Myocyte (in vitro differentiated cells): ENCODE measurements at regions not wholly inside any gene's neighbourhood (a gene's known extent, or its start where the extent isn't known, plus 50 kb on each side); places are given as distances from the start of the nearest gene placed in this dataset.
A peak's percentile ranks its signal among the peaks of the same experiment; 100 is the strongest.

Experiments used
- DNase-seq: peaks from one replicate; pipeline ENCODE4 v3.0.0-alpha.2; 2012; ENCODE audit warnings: low read depth

GRCh38 chr10:123485341-123485960 lies 180.7 kb upstream of the GPR26 start:
- no peak for DNase-seq

- DNase-seq, result no peak
Measured at GRCh38 chr10:123488436-123488835, 177.7 kb upstream of the GPR26 start.

- no peak for DNase-seq
Measured at GRCh38 chr10:123491364-123491763, 174.8 kb upstream of the GPR26 start.

GRCh38 chr10:123492016-123492415 lies 174.1 kb upstream of the GPR26 start:
- DNase-seq, result no peak

GRCh38 chr10:123494301-123494808 lies 171.8 kb upstream of the GPR26 start:
- no peak for DNase-seq

GRCh38 chr10:123496375-123496774 lies 169.8 kb upstream of the GPR26 start:
- DNase-seq, result peak; percentile 21

GRCh38 chr10:123496996-123497660 lies 169.0 kb upstream of the GPR26 start:
- DNase-seq, result no peak

GRCh38 chr10:123500110-123500509 lies 166.0 kb upstream of the GPR26 start:
- DNase-seq, result no peak

GRCh38 chr10:123501148-123501547 lies 165.0 kb upstream of the GPR26 start:
- no peak for DNase-seq

- no peak for DNase-seq
Measured at GRCh38 chr10:123502983-123503382, 163.2 kb upstream of the GPR26 start.

GRCh38 chr10:123506455-123506854 lies 159.7 kb upstream of the GPR26 start:
- no peak for DNase-seq

- no peak for DNase-seq
Measured at GRCh38 chr10:123507298-123507697, 158.9 kb upstream of the GPR26 start.

- DNase-seq, result no peak
Measured at GRCh38 chr10:123509338-123509737, 156.8 kb upstream of the GPR26 start.

GRCh38 chr10:123512901-123513775 lies 153.0 kb upstream of the GPR26 start:
- no peak for DNase-seq

GRCh38 chr10:123513870-123514269 lies 152.3 kb upstream of the GPR26 start:
- no peak for DNase-seq

GRCh38 chr10:123514996-123515395 lies 151.2 kb upstream of the GPR26 start:
- no peak for DNase-seq

GRCh38 chr10:123515661-123516060 lies 150.5 kb upstream of the GPR26 start:
- DNase-seq, result no peak

- DNase-seq, result no peak
Measured at GRCh38 chr10:123516291-123516690, 149.9 kb upstream of the GPR26 start.

- DNase-seq, result no peak
Measured at GRCh38 chr10:123517426-123517825, 148.7 kb upstream of the GPR26 start.

- DNase-seq, result no peak
Measured at GRCh38 chr10:123517901-123518300, 148.3 kb upstream of the GPR26 start.

- no peak for DNase-seq
Measured at GRCh38 chr10:123518765-123519164, 147.4 kb upstream of the GPR26 start.

GRCh38 chr10:123519861-123520260 lies 146.3 kb upstream of the GPR26 start:
- no peak for DNase-seq
